ENCODE measurements at regions not wholly inside any gene's neighbourhood (a gene's known extent, or its start where the extent isn't known, plus 50 kb on each side); places are given as distances from the start of the nearest gene placed in this dataset.

DNA sequence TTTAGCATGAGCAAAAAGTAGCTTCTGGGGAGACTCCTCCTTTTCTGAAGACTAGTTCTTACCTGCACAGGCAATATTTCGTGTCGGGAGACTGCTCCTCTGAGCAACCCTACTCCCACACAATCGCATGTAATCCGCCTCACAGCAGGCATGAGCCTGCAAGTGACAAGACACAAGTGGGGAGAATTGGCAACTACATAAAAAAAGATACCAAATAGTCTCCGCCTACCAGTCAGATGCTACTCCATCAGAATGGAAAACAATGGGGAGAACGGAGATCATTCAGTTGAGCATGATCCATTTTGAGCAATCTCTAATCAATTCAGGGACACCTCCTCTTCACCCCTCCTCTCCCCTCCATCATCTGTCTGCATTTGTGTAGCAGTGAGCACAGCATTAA lies 321.0 kb downstream of the COG6 start:
- H3K27ac ChIP-seq (ENCODE audit: extremely low read depth, low read depth, low read length) = no peak overlapping the region
- H3K9me1 ChIP-seq (ENCODE audit: control insufficient read depth, insufficient read depth, low read length) = no peaks in the 10 kb centered on the region
- ATAC-seq (no peak), DNase-seq (ENCODE audit: extremely low read depth in 1 of 4, low spot score in 3 of 4) (no peak), FAIRE-seq (no peak)
- H4K20me1 ChIP-seq (replicated peaks; ENCODE audit: control insufficient read depth, insufficient read depth, low read length) = no peaks in the 10 kb centered on the region
- H3K27me3 ChIP-seq (ENCODE audit: control insufficient read depth in 2 of 2, insufficient read depth in 2 of 2, low read length in 2 of 2) = no peaks in the 10 kb centered on the region
- ChIA-PET CTCF (ENCODE audit: low intra/inter-chr PET ratio) (no interaction called here), POLR2A (no interaction called here)
- no peak overlapping the region for H3K9ac ChIP-seq (ENCODE audit: insufficient read depth in 1 of 2, low read depth in 2 of 2, low read length in 2 of 2)
- H3K36me3 ChIP-seq (ENCODE audit: control insufficient read depth, insufficient read depth, low read length) = no peaks in the 10 kb centered on the region
- H3K4me1 ChIP-seq (replicated peaks in 1 of 2; ENCODE audit: control insufficient read depth in 2 of 2, insufficient read depth in 2 of 2, low read length in 2 of 2) = no peaks in the 10 kb centered on the region
- H3K9me3 ChIP-seq (replicated peaks; ENCODE audit: control insufficient read depth, insufficient read depth, low read depth, low read length) = no peaks in the 10 kb centered on the region
- in situ Hi-C loops (cut with MboI) = no loop called here
- intact Hi-C loops (cut with micrococcal nuclease) = no loop called here
- H3K4me2 ChIP-seq (ENCODE audit: insufficient read depth, low read length) = no peak overlapping the region
- H3K79me2 ChIP-seq (ENCODE audit: control insufficient read depth, insufficient read depth, low read length) = no peaks in the 10 kb centered on the region
- 1% methylated on average over 6 of the region's 6 CpGs for WGBS (ENCODE audit: insufficient coverage, low coverage, missing lambda C conversion rate)
- no peak overlapping the region for H2AFZ ChIP-seq (ENCODE audit: low read depth, low read length)
- BruUV-seq (replicated peaks) = no TSS peak
- H3K4me3 ChIP-seq = no peak overlapping the region
- TF ChIP-seq, protein P1, sequence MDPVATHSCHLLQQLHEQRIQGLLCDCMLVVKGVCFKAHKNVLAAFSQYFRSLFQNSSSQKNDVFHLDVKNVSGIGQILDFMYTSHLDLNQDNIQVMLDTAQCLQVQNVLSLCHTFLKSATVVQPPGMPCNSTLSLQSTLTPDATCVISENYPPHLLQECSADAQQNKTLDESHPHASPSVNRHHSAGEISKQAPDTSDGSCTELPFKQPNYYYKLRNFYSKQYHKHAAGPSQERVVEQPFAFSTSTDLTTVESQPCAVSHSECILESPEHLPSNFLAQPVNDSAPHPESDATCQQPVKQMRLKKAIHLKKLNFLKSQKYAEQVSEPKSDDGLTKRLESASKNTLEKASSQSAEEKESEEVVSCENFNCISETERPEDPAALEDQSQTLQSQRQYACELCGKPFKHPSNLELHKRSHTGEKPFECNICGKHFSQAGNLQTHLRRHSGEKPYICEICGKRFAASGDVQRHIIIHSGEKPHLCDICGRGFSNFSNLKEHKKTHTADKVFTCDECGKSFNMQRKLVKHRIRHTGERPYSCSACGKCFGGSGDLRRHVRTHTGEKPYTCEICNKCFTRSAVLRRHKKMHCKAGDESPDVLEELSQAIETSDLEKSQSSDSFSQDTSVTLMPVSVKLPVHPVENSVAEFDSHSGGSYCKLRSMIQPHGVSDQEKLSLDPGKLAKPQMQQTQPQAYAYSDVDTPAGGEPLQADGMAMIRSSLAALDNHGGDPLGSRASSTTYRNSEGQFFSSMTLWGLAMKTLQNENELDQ (CRISPR knock-in tag; IDR thresholded peaks at IDR 0.05; ENCODE audit: borderline replicate concordance) = no peak
- TF ChIP-seq ZNF75A (CRISPR knock-in tag; IDR thresholded peaks at IDR 0.05) (no peak), RCOR1 (IDR thresholded peaks at IDR 0.05; ENCODE audit: borderline replicate concordance in 1 of 2, low read depth in 2 of 2, low read length in 2 of 2) (no peak), EP300 (IDR thresholded peaks at IDR 0.05; ENCODE audit: low read length) (no peak), NR2C1 (IDR thresholded peaks at IDR 0.05) (no peak), NR2C1 (tag; IDR thresholded peaks at IDR 0.05) (no peak), HMG20B (CRISPR knock-in tag; IDR thresholded peaks at IDR 0.05) (no peak), RBM14 (IDR thresholded peaks at IDR 0.05; ENCODE audit: borderline replicate concordance, insufficient read depth, low read depth, low read length) (no peak), LCOR (CRISPR knock-in tag; IDR thresholded peaks at IDR 0.05) (no peak), HCFC1 (IDR thresholded peaks at IDR 0.05; ENCODE audit: low read depth, low read length) (no peak), ZFP30 (CRISPR knock-in tag; IDR thresholded peaks at IDR 0.05; ENCODE audit: borderline replicate concordance) (no peak), ZNF311 (CRISPR knock-in tag; IDR thresholded peaks at IDR 0.05) (no peak)
- TF ChIP-seq, protein P2, sequence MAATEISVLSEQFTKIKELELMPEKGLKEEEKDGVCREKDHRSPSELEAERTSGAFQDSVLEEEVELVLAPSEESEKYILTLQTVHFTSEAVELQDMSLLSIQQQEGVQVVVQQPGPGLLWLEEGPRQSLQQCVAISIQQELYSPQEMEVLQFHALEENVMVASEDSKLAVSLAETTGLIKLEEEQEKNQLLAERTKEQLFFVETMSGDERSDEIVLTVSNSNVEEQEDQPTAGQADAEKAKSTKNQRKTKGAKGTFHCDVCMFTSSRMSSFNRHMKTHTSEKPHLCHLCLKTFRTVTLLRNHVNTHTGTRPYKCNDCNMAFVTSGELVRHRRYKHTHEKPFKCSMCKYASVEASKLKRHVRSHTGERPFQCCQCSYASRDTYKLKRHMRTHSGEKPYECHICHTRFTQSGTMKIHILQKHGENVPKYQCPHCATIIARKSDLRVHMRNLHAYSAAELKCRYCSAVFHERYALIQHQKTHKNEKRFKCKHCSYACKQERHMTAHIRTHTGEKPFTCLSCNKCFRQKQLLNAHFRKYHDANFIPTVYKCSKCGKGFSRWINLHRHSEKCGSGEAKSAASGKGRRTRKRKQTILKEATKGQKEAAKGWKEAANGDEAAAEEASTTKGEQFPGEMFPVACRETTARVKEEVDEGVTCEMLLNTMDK (IDR thresholded peaks at IDR 0.05; ENCODE audit: borderline replicate concordance, insufficient read depth, low read depth, low read length, poor library complexity, severe bottlenecking) = no peak
